ENCODE measurements at regions not wholly inside any gene's neighbourhood (a gene's known extent, or its start where the extent isn't known, plus 50 kb on each side); places are given as distances from the start of the nearest gene placed in this dataset.

- no peak for DNase-seq
Measured at GRCh38 chr14:98964171-98964570, 307.8 kb downstream of the BCL11B start.

DNA sequence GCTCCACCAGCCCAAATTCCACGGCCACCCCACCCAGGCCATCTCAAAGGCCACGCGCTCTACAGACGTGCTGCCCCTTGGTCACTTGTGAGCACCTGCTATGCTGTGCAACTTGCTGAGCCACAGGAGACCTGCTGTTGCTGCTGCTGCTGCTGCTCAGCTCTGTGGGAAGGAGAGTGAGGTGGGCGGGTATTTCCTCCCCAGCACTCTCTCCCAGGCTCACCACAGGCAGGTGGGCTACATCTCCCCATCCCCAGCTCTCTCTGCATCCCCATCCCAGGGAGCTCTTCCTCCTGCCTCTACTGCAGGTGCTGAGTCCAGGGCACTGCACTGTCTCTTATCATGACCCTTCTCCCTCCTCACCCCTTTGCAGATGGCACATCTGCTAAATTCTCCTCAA lies 306.9 kb downstream of the BCL11B start:
- no peak for DNase-seq

DNA sequence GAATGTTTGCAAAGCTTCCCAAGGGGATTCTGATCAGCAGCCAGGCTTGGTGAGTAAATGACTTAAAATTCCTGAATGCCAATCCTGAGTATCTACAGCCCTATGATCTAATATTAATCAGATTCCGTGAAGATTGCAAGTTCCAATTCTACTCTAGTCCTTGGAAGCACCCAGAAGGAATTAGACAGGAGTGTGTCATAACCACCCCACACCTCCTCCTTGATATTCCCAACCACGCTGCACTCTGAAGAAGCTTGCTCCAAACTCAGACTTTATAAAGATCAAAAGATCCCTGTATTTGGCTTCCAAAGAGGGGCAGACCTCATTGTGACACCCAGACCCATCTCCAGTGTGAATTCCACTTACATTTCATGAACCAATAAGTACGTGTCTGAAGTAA lies 306.0 kb downstream of the BCL11B start:
- no peak for DNase-seq

DNA sequence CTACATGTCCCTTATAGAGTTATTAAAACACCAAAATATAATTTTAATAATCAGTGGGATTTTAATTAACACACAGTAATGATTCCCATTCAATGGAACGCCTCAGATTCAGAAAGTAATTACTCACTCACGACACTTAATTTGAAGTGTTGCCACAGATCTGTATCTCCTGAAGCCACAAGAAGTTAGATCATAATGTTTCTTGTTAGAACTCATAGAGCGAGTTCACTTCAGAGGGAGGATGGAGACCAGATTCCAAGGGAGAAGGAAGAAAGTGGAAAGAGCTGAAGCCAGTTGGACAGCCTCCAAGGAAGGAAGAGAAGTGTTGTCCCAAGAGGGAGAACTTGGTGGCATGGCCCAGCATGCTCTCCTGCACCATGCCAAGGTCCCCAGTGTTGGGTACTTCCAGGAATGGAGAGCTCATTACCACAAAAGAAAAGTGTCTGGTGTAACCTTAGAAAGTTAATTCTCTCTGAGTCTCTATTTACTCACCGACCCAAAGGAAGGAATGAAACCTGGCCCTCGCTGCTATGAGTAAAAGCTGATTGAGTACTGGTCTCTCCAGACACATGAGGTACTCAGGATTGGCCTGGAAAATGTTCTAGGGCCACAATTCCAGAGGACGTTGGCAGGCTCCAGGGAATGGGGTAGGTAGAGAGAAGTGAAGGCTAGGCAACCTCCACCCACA lies 305.4 kb downstream of the BCL11B start:
- no peak for DNase-seq

DNA sequence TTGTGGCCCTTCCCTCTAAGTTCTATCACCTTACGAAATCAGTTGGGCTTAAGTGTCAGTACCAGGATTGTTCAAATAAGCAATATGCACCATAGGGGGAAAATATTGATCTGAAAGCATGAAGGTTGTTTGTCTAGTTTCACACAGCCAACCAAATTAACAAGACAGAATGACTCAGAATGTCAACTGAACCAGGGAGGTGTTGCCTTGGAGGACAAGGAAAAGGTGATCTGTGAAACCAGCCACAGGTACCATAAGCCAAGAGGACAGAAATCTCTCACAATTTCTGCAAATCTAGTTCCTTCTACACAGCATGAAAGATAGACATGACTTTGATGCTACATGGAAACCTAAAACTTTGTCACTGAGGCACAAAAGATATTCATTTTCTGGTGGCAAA lies 297.9 kb downstream of the BCL11B start:
- no peak for DNase-seq

DNA sequence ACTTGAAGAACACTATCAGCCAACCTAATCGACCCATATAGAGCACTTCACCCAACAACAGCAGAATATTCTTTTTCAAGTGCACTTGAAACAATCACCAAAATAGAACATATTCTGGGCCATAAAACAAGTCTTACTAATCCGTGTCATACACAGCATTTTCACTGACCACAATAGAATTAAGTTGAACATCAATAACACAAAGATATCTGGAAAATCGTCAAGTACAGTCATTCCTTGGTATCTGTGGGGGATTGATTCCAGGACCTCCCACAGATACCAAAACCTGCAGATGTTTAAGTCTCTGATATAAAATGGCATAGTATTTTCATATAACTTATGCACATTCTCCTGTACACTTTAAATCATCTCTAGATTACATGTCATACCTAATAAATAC lies 295.7 kb downstream of the BCL11B start:
- no peak for DNase-seq

GRCh38 chr14:98977451-98977850 lies 294.5 kb downstream of the BCL11B start:
- no peak for DNase-seq

GRCh38 chr14:98982986-98983385 lies 289.0 kb downstream of the BCL11B start:
- DNase-seq: no peak

DNA sequence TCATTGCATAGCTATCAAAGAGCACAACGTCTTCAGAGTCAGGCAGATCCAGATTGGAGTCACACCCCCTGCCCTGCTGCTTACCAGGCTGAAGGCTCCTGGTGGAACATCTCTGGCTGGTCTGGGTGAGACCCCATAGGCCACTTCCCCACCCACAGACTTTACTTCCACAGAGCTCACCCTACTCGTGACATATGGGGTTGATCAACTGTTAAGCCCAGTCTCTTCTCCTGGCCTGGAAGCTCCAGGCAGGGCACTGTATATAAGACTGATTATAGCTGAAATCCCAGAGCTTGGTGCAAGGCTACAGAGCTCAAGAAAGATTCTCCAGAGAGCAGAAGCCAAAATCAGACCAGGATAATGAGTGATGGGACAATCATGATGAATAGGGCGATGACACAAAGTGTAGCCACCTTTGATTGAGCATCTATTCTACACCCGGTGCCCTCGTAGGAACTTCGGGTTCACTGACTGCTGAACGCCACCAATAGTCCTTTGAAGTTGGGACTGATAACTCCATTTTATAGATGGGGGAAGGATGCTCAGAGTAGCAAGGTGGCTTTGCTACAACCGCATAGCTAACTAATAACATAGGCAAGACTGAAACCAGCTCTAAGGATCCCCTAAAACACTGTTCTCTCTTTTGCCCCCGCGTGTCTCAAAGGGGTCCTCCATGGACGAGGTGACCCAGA lies 287.8 kb downstream of the BCL11B start:
- no peak for DNase-seq

GRCh38 chr14:98984719-98985041 lies 287.3 kb downstream of the BCL11B start:
- no peak for DNase-seq

GRCh38 chr14:98993818-98994217 lies 278.2 kb downstream of the BCL11B start:
- DNase-seq: no peak

- no peak for DNase-seq
Measured at GRCh38 chr14:98994561-98994960, 277.4 kb downstream of the BCL11B start.

GRCh38 chr14:98997526-98998205 lies 274.3 kb downstream of the BCL11B start:
- DNase-seq: no peak

GRCh38 chr14:98999345-98999744 lies 272.7 kb downstream of the BCL11B start:
- no peak for DNase-seq

- no peak for DNase-seq
Measured at GRCh38 chr14:98999901-99000300, 272.1 kb downstream of the BCL11B start.

GRCh38 chr14:99001241-99001640 lies 270.8 kb downstream of the BCL11B start:
- DNase-seq: no peak

DNA sequence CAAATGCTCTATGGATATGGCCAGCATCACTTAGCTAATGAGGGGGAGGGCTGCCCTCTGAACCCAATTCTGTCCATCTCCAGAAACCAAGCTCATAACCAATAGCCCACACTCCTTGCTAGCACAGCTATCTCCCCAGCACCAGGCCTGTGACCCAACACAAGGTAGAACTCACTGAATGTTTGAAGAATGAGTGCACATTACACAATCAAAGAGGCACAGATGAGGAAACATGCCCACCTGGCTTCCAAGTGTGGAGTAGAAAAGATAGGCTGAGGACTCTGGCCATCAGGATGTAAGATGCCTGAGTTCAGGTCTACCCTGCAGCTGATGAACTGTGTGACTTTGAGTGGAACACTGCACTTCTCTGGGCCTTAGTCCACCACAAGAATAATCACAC lies 268.4 kb downstream of the BCL11B start:
- DNase-seq: no peak

DNA sequence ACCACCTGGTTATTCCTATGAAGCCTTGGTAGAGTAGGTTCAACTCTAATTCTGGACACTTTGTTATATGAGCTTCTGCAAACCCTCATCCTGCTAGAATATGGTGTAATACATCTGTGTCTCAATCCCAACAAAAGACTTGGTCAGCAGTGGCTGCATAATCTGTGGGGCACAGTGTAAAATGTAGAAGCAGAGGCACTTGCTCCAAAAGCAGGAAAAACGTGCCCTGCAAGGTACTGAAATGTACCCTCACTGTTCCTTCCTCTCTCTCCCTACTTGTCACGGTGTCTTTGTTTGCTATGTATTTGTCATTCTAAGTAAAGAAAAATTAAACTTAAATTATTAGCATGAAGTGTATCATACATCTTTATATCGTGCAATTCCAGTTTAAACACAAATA lies 267.9 kb downstream of the BCL11B start:
- no peak for DNase-seq

- DNase-seq: no peak
Measured at GRCh38 chr14:99006276-99006675, 265.7 kb downstream of the BCL11B start.

DNA sequence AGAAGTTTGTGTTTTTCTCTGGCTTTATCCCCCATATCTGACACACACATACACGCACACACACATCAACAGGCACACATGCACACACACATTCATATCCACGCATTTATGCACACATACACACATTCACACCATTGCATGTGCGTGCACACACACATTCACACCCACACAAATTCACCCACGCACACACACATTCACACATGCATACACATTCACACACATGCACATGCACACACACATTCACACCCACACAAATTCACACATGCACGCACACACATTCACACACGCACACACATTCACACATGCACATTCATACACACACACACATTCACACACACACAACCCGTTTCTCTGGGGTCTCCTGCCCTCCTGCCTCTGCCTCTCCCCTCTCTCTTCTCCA lies 264.2 kb downstream of the BCL11B start:
- DNase-seq: no peak

DNA sequence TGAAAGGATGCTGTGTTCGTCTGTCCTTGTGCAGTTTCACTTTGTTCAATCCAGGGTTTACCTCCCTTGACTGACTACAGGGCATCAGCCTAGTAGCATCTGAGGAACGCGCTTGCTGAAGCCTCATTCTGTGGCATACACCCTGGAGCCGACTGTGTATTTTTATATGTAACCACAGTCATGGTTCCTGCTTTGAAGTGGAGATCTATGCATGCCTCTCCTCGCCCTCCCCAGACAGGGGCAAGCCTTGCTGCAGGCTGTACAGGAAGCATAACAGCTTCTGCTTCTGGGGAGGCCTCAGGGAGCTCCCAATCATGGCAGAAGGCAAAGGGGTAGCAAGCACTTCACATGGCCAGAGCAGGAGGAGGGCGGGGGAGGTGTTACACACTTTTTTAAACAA lies 262.1 kb downstream of the BCL11B start:
- DNase-seq: no peak

DNA sequence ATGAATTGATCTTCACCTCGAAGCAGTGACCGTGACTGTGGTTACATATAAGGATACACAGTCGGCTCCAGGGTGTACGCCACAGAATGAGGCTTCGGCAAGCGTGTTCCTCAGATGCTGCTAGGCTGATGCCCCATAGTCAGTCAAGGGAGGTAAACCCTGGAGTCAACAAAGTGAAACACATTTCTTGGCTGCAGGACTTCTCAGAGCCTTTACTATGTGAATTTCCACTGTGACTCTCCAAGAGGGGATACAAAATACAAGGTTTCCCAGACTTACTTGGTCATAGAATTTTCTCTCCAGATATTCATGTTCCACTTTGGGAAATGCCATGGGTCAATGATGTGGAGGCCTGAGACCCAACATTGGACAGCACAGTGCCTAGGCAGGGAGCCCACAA lies 260.6 kb downstream of the BCL11B start:
- no peak for DNase-seq

DNA sequence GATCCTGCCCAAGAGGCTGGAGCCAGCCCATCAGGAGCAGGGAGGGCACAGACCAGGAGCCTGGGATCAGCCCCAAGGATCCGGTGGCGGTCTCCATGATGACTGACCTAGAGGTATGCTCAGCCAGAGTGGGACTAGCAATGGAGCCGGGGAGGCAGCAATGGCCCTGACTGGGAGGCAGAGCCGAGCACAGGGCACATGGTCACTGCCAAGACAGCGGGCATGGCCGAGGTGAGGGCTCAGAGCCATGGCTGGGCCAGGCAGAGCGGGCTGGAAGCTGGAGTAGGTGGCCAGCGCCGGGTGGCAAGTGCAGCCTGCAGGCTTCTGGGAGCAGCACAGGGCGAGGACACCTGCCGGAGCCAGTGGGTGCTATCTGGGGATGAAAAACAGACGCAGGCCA lies 259.3 kb downstream of the BCL11B start:
- DNase-seq: no peak

- DNase-seq: no peak
Measured at GRCh38 chr14:99015833-99016232, 256.2 kb downstream of the BCL11B start.

DNA sequence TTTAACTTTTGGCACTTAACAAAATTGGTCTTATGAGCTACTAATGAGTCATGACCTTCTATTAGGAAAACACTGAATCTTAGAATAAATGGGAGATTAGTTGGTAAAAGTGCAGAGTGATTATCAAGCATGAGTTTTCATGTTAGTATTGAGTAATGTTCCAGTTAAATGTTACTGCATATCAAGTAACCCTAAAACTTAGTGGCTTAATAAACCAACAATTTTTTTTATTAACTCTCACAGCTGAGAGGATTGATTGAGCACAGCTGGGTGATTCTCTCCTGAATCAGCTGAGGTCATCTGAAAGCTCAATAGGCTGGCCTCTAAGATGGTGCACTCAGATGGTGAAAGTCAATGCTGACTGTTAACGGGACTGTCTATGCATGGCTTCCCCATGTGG lies 248.6 kb downstream of the BCL11B start:
- no peak for DNase-seq

Measured in GF-D8 (cell line).